Neural cell (in vitro differentiated cells): ENCODE measurements at regions not wholly inside any gene's neighbourhood (a gene's known extent, or its start where the extent isn't known, plus 50 kb on each side); places are given as distances from the start of the nearest gene placed in this dataset.

Experiments
- EZH2 ChIP-seq: fragments of 200-600, 300-800 bp; shearing (Covaris generic), sonication (generic); IDR thresholded peaks from 2 replicates; pipeline ENCODE4 v1.6.1; 2014; ENCODE audit warnings: antibody characterized with exemption, low read length, borderline replicate concordance, mild to moderate bottlenecking; ENCODE audit not compliant: insufficient read depth, poor library complexity, severe bottlenecking
- POLR2AphosphoS5 ChIP-seq: IDR thresholded peaks from 2 replicates; pipeline ENCODE4 v1.6.1; 2012
- RAD21 ChIP-seq: fragments of 450-650 bp; conservative IDR thresholded peaks from 2 replicates; pipeline ENCODE4 v1.6.1; 2014; ENCODE audit warnings: antibody characterized with exemption, mild to moderate bottlenecking, moderate library complexity
- TF ChIP-seq, protein P1 (sequence below): fragments of 450-650 bp; IDR thresholded peaks from 2 replicates; pipeline ENCODE4 v1.5.1; 2014; ENCODE audit warnings: antibody characterized with exemption, mild to moderate bottlenecking, moderate library complexity; ENCODE audit not compliant: poor library complexity, severe bottlenecking
- TF ChIP-seq, protein P2 (sequence below): IDR thresholded peaks from 2 replicates; pipeline ENCODE4 v1.6.1; 2012; ENCODE audit warnings: borderline replicate concordance

DNA sequence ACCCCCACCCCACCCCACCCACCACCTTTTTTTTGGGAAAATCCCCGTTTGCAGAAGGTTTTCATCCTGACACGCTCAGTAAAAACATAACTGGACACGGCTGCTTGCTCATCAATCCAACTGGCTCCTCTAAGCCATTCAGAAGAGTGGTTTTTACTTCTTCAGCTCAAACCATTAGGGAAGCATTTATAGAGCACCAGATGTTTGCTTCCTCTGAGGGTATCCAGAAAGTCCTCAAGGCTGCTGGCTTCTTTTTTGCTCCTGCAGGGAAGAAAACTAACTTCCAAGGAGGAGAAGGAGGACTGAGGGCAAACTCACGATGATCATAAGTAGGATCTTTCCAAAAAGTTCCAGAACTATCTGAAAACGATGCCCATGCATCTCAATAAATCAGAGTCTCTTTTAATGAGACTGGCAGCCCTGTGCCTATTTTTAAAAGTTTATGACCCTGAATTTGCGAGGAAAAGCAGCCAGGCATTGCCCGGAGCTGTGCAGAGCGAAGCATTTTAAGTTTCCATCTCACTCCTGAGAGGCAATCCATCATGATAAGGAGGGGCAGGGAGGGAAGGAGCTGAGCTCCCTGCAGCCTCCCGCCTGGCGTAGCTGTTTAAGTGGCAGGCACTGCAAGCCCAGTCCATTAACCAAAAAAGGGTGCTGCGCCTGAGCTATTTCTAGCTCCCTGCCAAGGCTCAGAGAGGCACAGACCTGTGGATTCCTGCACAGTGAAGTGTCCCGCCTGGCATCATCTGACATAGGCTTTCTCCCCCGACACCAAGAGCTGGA lies 146.3 kb upstream of the FOXF1 start:
- TF ChIP-seq, protein P1, sequence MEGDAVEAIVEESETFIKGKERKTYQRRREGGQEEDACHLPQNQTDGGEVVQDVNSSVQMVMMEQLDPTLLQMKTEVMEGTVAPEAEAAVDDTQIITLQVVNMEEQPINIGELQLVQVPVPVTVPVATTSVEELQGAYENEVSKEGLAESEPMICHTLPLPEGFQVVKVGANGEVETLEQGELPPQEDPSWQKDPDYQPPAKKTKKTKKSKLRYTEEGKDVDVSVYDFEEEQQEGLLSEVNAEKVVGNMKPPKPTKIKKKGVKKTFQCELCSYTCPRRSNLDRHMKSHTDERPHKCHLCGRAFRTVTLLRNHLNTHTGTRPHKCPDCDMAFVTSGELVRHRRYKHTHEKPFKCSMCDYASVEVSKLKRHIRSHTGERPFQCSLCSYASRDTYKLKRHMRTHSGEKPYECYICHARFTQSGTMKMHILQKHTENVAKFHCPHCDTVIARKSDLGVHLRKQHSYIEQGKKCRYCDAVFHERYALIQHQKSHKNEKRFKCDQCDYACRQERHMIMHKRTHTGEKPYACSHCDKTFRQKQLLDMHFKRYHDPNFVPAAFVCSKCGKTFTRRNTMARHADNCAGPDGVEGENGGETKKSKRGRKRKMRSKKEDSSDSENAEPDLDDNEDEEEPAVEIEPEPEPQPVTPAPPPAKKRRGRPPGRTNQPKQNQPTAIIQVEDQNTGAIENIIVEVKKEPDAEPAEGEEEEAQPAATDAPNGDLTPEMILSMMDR: no peak
- TF ChIP-seq POLR2AphosphoS5: no peak
- TF ChIP-seq, protein P2, sequence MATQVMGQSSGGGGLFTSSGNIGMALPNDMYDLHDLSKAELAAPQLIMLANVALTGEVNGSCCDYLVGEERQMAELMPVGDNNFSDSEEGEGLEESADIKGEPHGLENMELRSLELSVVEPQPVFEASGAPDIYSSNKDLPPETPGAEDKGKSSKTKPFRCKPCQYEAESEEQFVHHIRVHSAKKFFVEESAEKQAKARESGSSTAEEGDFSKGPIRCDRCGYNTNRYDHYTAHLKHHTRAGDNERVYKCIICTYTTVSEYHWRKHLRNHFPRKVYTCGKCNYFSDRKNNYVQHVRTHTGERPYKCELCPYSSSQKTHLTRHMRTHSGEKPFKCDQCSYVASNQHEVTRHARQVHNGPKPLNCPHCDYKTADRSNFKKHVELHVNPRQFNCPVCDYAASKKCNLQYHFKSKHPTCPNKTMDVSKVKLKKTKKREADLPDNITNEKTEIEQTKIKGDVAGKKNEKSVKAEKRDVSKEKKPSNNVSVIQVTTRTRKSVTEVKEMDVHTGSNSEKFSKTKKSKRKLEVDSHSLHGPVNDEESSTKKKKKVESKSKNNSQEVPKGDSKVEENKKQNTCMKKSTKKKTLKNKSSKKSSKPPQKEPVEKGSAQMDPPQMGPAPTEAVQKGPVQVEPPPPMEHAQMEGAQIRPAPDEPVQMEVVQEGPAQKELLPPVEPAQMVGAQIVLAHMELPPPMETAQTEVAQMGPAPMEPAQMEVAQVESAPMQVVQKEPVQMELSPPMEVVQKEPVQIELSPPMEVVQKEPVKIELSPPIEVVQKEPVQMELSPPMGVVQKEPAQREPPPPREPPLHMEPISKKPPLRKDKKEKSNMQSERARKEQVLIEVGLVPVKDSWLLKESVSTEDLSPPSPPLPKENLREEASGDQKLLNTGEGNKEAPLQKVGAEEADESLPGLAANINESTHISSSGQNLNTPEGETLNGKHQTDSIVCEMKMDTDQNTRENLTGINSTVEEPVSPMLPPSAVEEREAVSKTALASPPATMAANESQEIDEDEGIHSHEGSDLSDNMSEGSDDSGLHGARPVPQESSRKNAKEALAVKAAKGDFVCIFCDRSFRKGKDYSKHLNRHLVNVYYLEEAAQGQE: no peak
- TF ChIP-seq EZH2: no peak
- no peak for TF ChIP-seq RAD21
